ENCODE measurements at regions not wholly inside any gene's neighbourhood (a gene's known extent, or its start where the extent isn't known, plus 50 kb on each side); places are given as distances from the start of the nearest gene placed in this dataset.

DNA sequence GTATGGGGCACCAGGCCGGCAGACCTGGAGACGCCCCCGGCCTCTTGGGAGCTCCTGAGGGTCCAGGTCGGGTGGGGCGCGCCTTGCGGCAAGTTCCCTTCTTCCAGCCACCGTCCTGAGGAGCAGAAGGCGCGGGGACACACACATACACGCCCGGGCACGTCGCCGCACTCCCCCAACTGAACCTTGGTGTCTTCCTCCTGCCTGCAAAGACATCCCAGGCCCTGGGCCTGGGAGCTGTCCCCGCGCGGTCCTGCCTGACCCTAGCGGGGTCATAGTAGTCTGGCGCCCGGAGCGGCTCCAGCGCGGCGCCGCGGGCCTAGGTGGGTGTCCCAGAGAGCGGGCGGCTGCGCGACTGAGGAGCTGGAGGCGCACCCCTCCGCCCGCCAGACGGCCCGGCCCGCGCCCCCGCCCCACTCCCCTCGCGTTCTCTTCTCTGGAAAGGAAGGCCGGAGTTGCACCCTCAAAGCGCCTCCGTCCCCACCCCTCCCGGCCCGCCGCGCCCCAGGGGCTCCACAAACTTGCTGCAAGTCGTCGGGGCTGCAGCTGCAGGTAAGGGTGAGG, 185.9 kb upstream of the LINGO1 start:
- no peak for DNase-seq

DNA sequence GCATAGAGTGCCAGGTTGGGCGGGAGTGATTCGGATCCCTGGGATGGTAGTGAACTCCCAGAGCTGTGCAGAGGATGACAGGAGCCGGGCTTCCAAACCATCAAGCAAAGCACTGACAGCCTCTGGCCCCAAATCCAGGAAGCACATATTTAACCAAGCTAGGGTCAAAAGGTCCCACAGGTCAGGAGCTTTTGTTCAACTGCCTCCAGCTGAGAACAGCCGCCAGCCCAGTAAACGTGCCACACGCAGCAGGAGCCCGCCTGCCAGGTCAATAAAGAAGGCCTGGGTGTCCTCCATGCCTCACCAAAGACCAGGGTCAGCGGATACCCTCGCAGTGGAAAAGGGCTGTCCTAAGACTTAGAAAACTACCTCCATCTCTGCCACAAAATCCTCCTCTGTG, 184.7 kb upstream of the LINGO1 start:
- DNase-seq: no peak

DNA sequence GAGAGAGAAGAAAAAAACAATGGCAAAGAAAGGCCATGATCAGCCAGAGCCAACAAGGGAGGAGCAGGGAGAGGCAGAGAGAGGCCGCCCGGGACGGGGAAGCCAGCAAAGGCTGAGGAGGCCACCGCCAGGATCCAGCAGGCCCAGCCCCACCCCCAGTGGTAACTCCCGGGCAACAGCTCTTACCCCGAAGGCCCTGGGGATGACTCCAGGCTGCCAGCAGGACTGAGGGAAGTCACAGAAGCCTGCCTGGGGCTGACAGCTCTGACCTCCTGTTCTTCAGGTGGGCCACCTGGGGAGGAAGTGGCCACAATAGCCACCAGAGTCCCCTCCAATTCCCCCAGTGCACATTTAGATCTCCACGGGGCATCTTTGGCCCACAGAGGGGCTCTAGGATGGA, 184.3 kb upstream of the LINGO1 start:
- no peak for DNase-seq

DNA sequence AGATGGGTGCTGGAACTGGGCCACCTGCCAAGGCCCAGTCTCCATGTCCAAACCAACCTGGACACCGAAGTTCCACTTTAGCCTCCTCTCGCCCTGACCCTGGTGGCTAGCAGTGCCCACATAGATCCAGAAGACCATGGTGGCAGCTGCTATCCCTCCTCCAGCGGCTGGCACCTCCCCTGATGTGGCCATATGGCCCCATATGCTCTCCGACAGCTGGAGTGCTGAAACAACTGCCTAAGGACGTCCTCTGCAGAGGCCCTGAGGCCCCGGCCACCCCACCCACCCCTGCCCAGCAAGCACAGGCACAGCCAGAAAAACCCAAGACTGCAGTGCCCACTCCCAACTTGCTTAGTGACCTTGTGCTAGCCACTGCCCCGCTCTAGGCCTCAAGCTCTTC, 182.3 kb upstream of the LINGO1 start:
- no peak for DNase-seq

DNA sequence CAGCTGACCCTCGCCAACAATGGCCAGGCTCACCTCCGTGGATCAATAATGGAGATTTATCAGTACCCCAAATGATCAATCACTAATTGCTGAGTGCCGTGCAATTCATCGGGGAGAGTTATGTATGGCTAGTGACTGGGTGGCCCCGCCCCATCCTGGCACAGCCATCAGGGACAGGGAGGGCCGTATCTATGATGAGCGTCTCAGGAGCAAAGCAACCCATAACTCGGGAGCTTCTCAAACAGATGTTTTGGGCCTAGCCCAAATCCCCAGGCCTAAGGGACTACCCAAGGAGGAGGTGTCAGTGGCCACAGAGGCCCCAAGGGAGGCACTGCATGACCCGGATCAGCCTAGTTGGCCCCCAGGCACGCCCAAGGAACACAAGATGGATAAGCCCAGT, 180.0 kb upstream of the LINGO1 start:
- DNase-seq: no peak

DNA sequence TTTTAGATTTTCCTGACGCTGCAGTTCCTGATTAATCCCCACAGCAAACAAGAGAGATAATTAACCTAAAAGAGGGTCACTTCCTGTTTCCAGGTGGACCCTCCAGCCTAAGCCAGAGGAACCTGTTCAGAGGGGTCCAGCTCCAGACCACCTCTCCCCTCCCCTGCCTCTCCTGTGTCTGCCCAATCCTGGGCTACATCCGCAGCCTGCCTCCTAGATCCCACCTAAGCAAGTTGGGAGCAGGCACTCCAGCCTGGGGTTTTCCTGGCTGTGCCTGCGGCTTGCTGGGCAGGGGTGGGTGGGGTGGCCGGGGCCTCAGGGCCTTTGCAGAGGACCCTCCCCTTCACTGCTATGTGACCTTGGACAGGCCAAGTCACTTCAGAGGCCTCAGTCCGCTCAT, 178.6 kb upstream of the LINGO1 start:
- DNase-seq: no peak

DNA sequence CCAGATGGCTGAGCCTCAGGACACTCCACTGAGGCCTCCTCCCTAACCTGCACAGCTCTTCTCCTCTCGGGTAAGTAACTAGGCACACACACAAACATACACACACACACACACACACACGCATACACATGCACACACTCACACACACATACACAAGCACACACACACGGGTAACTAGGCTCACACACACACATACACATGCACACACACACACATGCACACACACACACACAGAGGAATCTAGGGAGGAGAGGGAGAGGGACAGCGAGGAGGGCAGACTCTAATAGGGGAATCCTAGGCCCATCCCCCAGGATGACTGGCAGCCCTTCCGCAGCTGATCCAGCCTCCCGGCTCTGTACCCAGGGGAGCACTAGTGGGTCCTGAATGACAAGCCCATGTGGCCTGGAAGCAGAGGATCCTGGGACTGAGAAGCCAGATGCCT, 177.4 kb upstream of the LINGO1 start:
- DNase-seq: no peak

DNA sequence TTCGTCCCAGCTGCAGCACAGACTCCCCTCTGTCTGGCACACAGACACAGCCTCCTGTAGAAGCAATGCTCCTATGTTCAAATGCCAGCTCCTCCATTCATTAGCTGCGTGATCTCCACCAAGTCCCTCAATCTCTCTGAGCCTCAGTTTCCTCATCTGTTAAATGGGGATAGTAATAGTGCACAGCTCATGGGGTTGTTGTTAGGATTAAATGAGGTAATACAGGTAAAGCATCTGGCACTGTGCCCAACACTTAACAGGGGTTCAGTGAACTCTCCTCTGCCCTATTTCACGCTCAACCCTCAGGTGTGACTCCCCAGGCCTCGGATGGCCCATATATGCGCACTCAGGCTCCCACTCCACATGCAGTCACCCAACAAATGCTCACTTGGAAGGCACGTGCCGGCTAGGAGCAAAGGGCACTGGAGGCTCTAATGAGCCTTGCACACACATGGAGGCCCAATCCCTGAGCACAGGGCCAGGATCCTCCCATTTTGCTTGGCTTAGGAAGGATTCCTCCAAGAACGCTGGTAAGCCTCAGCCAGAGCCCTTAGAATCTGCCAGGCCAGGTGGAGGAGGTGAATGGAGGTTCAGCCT, 176.0 kb upstream of the LINGO1 start:
- DNase-seq: no peak

DNA sequence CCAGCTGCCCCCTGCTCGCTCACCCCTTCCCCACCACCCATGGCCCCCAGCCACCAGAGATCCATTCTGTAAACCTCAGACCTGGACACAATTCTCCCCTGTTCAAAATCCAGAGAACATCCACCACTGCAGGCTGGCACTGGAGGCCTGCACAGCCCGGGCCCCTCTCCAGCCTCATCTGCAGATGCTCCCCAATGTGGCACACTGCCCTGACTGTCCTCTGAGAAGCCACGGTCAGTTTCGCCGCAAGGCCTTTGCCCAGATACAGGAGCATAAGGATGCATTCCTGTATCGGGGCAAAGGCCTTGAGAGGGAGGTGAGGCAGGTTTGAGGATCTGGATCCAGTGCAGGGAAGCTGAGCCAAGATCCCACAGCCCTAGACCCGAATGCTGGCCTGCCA, 175.4 kb upstream of the LINGO1 start:
- DNase-seq: no peak

DNA sequence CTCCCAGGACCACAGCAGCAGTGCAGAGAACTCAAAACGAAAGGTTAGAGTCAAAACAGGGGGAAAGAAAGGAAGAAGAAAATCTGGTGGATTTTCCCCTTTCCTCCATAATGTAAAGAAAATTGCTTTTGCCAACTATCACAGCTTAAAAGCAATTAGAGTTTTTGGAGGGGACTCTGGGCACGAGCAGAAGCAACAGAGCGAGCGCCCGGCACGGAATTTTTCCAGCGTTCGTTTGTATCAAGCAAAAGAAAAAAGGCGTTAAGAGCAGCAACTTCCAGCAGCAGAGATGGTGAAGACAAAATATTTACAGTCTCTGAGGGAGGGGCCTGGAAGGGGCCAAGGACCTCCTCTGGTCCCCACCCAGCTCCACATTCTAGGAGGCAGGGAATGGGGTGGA, 174.9 kb upstream of the LINGO1 start:
- DNase-seq: no peak

DNA sequence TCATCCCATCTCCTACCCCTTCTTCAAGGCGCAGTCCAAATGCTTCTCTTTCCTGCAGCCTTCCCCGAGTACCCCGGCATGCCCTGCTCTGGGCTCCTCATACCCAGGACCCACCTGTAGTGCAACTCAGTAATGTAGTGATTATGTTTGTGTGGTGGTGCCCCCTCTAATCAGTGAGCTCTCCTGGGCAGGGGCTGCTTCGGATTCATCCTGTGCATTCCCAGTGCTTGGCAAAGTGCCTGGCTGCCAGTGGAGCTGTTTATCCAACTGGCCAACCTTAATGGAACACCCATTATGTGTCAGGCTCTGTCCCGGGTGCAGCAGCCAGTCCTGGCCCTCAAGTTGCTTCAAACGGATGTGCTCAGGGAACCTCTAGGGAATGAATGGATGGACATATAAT, 174.4 kb upstream of the LINGO1 start:
- no peak for DNase-seq

DNA sequence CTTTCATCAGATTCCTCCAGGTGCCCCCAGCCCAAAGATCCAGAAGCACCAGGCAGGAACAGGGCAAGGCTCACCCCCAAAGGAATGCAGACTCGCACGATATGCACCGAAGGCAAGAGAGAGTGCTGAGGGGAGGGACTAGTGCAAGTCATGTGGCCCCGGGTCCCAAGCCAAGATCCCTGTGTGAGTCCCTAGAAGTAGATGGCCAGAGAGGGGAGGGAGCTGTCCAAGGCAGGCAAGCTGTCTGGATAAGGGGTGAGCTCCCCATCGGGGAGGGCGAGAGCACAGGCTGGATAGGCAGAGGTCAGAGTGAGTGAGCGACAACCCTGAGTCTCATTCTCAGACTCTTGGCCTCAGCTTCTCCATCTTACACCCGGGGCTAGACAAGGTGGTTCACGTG, 171.5 kb upstream of the LINGO1 start:
- no peak for DNase-seq

DNA sequence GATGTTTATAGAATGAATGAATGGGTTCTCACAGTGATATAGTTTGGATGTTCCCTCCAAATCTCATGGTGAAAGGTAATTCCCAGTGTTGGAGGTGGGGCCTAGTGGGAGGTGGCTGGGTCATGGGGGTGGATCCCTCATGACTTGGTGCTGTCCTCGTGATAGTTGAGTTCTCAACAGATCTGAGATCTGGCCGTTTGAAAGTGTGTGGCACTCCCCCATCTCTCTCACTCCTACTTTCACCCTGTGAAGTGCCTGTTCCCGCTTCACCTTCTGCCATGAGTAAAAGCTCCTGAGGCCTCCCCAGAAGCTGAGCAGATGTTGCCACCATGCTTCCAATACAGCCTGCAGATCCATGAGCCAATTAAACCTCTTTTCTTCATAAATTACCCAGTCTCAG, 170.8 kb upstream of the LINGO1 start:
- DNase-seq: no peak

DNA sequence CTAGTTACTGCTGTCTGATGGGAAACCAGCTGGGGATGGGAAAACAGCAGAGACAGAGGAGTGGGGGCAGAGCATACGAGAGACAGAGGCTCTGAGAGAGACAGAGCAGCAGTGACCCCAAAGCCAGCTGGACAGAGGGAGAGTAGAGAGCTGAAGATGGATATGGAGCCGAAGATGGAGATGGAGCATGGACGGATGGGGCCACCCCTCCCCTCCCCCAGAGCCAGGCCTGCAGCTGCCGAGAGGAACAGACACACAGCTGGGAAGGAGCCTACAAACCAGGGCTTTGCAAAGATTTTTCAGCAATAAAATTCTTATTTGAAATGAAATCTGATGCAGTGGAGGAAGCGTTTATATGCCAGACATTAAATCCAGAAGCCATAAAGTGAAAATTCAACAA, 167.6 kb upstream of the LINGO1 start:
- no peak for DNase-seq

DNA sequence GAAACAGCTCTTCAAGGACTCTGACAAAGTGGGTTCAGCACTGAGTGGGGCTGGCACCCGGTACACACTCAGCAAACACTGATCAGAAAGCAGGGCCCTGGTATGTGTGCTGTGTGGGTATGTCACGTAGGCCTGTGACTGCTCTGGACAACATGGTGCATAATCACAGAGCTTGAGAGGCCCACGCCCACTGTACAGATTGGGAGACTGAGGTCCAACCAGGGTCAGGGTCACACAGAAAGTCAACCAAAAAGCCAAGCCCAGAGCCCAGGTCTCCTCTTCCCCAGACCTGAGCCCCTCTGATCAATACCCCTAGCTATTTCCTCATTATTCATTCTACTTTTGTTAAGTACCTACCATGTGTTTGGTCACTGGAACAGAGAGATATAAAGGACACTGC, 166.1 kb upstream of the LINGO1 start:
- no peak for DNase-seq

DNA sequence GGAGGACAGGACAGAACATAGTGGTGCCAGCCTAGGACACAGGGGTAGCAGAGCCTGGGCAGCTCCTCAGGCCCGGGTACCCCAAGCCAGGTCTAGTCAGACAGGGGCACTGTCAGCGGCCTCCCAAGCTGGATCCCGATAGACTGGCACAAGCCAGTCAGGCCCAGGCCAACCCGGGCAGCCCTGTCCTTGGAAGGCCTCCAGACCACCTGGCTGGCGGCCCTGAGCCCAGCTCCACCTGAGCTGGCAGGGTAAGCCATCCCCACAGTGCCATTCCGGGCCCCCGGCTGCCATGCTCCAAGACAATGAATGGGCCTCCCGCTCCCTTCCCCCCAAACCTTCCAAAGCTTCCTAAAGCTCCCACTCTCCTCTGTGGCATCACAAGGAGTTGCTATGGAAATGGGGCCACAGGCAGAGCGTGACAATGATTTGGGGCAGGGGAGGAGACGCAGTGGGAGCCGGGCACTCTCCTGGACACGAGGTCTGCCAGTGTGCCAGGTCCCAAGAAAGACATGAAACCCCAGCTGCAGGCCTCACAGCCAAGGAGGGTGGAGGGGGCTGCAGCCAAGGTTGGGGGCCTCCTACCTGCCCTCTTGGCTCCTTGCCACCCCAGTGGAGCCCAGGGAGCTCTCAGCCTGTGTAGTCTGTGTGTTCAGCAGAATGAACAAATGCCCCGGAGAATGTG, 165.6 kb upstream of the LINGO1 start:
- no peak for DNase-seq

DNA sequence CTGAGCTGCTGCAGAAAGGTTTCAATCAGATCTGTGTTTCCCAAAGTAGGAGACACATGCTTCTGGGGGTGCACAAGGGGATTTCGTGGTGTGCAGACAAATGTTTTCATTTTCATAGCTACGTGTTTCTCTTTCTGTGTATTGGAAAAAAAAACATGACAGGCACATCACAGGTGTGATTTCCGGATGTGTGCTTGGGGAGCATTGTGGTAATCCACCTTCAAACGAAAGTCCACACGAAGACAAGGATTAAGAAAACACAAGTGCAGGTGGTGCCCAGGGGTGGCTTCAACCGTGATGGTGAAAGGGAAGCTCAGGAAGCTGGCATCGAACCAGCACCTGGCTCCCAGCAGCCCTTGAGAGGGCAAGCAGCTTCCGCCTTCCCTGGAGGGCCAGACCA, 164.6 kb upstream of the LINGO1 start:
- DNase-seq: no peak

DNA sequence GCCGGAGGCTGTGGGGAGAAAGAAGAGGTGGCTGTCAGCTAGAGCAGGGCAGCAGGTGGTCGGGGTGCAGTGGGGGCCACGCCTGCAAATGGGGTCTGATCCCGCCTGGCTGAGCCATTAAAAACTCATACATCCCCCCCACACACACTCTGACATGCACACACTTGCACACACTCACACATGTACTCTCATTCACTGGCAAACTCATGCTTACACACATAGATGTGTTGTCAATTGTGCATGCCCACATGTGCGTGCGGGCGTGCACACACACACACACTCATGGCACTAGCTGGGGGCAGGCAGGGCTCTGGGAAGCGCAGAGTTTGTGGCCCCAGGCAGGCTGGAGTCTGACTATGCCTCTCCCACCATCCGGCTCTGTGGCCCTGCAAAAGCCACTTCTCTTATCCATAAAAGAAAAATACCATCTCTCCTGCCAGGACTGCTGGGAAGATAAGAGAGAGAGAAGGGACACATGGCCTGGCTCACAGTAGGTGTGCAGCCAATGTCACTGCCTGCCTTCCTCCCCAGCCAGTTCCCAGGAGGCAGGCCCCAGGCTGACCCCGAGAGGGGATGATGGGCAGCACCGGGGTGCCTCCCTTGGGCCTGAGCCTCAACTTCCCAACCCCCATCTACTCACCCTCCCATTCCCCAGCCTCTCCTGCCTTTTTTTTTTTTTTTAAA, 163.5 kb upstream of the LINGO1 start:
- DNase-seq: no peak

DNA sequence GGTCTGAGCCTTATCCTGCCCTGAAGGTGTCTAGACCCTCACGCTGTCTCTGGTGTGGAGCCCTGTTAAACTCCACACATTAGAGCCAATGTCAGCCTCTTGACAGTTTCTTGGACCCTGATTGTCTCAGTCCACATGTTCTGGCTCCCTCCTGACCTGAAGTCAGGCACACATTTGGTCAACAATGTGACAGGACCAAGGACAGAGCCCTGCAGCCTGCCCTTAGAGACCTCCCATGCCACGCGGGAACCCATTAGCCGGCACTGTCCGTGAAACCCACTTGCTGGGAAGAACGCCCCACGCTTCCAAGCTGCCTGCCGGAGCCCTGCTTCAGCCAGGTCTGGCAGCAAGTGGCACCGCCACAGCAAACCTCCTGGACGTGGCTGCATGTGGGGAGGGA, 162.7 kb upstream of the LINGO1 start:
- DNase-seq: no peak

DNA sequence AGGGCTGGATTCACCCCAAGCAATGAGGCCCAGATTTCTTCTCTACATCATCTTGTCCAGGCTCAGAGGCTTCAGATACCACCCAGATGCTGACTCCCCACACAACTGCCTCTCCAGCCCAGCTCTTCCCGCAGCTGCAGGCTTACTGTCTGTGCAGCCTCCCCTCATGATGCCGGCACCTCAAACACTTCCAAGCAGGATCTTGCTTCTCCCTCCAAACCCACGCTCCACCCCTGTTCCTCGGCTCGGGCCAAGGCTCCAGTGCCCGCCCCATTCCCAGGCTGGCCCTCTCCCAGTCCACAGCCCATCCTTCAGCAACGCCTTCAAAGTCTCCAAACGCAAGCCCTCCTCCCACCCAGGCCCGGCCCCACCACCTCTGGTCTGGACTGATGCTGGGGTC, 159.2 kb upstream of the LINGO1 start:
- DNase-seq: no peak

DNA sequence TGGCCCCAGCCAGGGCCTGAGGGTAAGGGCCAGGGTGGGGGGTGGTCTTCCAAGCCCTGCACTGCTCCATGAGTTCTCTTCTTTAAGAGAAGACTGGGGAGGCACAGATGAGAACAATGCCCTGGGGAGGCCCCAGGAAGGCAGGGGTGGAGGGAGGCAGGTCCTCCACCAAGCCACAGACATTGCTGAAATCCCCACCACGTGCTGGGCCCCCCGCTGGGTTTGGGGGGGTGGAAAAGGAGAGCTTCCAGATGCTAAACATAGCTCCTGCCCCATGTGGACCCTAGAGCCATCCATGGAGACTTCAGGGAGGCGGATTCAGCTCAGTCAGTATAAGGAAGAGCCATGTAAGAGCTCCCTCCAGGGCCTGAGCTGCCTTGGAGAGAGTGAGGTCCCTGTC, 157.8 kb upstream of the LINGO1 start:
- no peak for DNase-seq

DNA sequence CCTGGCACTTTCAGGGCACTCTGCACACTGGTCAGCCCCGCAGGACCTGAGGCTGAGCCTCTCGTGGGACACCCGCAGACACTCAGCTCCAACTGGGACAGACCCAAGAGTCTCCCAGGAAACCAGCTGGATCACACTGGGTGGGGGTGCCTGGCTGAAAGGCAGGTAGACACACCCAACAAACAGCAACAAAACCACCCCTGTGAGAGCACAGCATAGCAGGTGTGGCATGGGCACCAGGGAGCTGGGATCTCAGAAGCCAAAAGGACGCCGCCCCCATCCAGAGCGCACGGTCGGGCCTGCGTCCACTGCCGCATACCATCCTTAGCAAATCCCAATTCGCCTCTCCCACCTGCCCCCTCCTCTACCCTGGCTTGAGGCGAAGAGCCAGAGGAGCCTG, 154.2 kb upstream of the LINGO1 start:
- DNase-seq: no peak

DNA sequence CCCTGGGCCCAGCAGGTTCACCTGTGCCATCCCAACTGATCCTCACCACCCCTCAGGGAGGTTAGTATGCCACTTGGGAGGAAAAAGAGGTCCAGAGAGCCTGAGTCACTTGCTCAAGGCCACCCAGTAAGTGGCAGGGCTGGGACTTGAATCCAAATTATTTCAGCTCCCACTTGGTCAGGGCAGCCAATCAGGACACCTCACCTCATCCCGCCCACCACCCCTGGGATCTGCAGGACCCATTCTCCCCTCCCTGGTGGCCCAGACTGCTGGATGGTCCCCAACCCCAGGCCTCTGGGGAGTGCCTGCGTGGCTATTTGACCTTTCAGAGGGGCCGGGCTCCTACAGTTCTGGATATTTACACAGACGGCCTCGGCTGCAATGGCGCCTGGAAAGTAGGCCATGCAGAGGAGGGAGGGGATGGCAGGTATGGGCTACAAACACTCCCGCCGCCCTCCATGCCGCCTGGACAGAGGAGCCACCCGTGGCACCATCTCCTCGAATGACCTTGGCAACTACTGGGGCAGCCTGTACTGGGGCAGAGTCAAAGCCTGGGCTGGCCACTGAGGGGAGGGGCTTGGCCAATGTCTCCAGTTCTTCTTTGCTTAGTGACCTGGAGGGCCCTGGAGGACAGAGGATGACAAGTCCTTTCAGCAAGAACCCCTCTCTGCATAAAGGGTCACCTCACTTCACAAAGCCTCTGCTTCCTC, 153.6 kb upstream of the LINGO1 start:
- no peak for DNase-seq
